ENCODE measurements at regions not wholly inside any gene's neighbourhood (a gene's known extent, or its start where the extent isn't known, plus 50 kb on each side); places are given as distances from the start of the nearest gene placed in this dataset.

DNA sequence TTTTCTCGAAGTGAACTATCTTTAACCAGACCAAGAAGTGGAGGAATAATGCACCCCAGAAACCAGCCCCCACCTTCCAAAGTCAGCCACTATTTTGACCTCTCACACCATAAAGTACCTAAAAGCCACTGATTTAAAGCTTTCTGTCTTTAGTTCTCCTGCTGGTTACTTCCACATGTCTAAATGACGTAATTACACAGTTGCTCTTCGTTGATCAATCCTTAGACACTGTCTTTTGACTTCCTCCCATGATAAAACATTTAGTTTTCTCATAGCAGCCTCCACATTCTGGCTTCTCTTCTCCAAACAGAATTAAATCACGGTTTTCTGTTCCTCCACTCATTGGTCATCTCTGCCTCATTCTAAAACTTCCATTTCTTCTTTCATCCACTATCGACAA is 294.4 kb upstream of the N4BP1 start:
- TF ChIP-seq, protein P1, sequence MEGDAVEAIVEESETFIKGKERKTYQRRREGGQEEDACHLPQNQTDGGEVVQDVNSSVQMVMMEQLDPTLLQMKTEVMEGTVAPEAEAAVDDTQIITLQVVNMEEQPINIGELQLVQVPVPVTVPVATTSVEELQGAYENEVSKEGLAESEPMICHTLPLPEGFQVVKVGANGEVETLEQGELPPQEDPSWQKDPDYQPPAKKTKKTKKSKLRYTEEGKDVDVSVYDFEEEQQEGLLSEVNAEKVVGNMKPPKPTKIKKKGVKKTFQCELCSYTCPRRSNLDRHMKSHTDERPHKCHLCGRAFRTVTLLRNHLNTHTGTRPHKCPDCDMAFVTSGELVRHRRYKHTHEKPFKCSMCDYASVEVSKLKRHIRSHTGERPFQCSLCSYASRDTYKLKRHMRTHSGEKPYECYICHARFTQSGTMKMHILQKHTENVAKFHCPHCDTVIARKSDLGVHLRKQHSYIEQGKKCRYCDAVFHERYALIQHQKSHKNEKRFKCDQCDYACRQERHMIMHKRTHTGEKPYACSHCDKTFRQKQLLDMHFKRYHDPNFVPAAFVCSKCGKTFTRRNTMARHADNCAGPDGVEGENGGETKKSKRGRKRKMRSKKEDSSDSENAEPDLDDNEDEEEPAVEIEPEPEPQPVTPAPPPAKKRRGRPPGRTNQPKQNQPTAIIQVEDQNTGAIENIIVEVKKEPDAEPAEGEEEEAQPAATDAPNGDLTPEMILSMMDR (IDR thresholded peaks at IDR 0.05): no peak
- H3K27me3 ChIP-seq (ENCODE audit: insufficient read depth in 3 of 3, low read length in 2 of 3): peaks cover 0 to 23% (median 0%) of the 10 kb centered on the region in 3 donors
- no peak for DNase-seq
- no peak for ATAC-seq
- H3K4me3 ChIP-seq: no peak overlapping the region
- H3K27ac ChIP-seq: no peak overlapping the region
- WGBS, 3 donors: 59 to 62% (median 59%) methylated on average over 5 of the region's 5 CpGs
- H3K36me3 ChIP-seq (ENCODE audit: insufficient read depth in 1 of 2, low read depth in 1 of 2): no peaks in the 10 kb centered on the region
- no peaks in the 10 kb centered on the region for H3K9me3 ChIP-seq
- intact Hi-C loops (cut with DNase I): no loop called here
- no peaks in the 10 kb centered on the region for H3K4me1 ChIP-seq

DNA sequence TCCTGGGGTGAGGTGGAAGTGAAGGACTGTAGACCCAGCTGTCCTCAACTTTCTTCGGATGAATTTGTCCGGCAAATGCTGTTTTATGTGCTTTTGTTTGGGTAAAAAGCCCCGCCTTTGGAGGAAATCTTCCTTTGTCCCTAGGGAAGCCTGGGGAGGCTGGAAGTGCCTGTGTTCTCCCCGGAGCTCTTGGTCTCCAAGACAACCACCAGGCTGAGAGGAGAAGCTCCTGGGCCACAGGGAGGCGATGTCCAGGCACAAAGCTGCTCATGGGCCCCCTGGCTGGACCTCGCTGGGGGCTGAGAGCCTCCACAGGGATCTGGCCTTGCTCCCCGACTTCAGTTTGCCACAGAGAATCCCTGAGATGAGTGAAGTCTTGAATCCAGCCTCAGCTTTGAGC is 293.1 kb upstream of the N4BP1 start:
- no peak for ATAC-seq
- no peak overlapping the region for H3K4me3 ChIP-seq
- WGBS, 3 donors: 27 to 33% (median 30%) methylated on average over 7 of the region's 7 CpGs
- no peaks in the 10 kb centered on the region for H3K4me1 ChIP-seq
- DNase-seq: no peak
- intact Hi-C loops (cut with DNase I): no loop called here
- TF ChIP-seq, protein P1 (IDR thresholded peaks at IDR 0.05): no peak
- H3K27me3 ChIP-seq (ENCODE audit: insufficient read depth in 3 of 3, low read length in 2 of 3): peaks cover 0 to 23% (median 0%) of the 10 kb centered on the region in 3 donors
- H3K27ac ChIP-seq: no peak overlapping the region
- no peaks in the 10 kb centered on the region for H3K36me3 ChIP-seq (ENCODE audit: insufficient read depth in 1 of 2, low read depth in 1 of 2)
- H3K9me3 ChIP-seq: no peaks in the 10 kb centered on the region

DNA sequence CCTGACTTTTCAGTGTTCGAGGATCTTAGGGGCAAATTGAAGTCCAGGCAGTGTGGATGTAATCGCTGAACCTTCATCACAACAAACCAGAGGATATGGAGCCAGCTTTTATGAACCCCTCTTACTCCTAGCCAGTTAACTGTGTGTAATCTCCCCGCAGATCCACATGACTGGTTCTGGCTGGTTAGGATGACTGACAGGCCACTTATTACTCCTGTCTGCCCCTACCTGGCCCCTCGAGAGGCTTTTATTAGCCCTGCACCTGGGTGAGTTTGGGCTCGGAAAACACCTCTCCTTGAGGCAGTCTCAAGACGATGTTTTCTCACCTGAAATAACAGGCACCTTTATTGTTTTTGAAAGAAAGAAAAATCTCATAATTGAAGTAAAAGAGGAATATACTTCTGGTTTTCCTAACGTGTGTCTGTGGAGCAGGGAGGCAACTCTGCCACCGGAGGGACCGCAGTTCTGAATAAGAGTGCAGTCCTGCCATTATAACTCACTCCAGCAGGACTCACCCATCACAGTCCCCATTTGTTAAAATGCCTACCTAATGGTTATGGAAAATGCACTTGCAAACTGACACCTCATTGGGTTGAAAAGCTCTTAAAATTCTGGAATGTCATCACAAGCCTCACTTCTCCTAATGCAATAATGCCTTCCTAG is 291.9 kb upstream of the N4BP1 start:
- 46 to 50% (median 47%) methylated on average over 9 of the region's 9 CpGs for WGBS, 3 donors
- H3K9me3 ChIP-seq: no peaks in the 10 kb centered on the region
- no peak for ATAC-seq
- no peak overlapping the region for H3K4me3 ChIP-seq
- intact Hi-C loops (cut with DNase I): no loop called here
- DNase-seq: no peak
- TF ChIP-seq, protein P1 (IDR thresholded peaks at IDR 0.05): no peak
- peaks cover 0 to 23% (median 0%) of the 10 kb centered on the region in 3 donors for H3K27me3 ChIP-seq (ENCODE audit: insufficient read depth in 3 of 3, low read length in 2 of 3)
- H3K36me3 ChIP-seq (ENCODE audit: insufficient read depth in 1 of 2, low read depth in 1 of 2): no peaks in the 10 kb centered on the region
- no peaks in the 10 kb centered on the region for H3K4me1 ChIP-seq
- H3K27ac ChIP-seq: no peak overlapping the region

DNA sequence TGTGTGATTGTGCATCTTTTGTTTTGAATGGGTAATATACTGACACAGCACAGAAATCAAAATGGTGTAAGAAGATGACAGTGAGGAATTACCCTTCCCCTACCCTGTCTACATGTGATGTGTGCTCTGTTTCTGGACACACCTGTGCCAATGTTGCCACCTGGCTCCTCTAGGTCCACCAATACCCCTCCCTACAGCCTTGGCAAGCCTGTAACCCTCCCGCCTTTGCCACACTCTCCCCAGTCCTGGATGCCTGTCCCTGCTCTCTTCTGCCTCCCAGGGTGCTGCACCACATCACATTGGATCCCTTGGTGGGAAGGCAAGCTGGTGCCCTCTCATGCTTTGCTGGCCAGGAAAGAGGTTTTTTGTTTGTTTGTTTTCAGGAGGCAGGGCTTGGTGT is 289.5 kb upstream of the N4BP1 start:
- intact Hi-C loops (cut with DNase I): no loop called here
- WGBS, 3 donors: 52 to 75% (median 73%) methylated on average over 1 of the region's 1 CpG
- Histone ChIP-seq H3K4me3 (no peak overlapping the region), H3K4me1 (no peaks in the 10 kb centered on the region), H3K27ac (no peak overlapping the region), H3K36me3 (ENCODE audit: insufficient read depth in 1 of 2, low read depth in 1 of 2) (no peaks in the 10 kb centered on the region), H3K27me3 (ENCODE audit: insufficient read depth in 3 of 3, low read length in 2 of 3) (peaks cover 0 to 16% (median 3%) of the 10 kb centered on the region in 3 donors), H3K9me3 (no peaks in the 10 kb centered on the region)
- ATAC-seq: no peak
- TF ChIP-seq, protein P1 (IDR thresholded peaks at IDR 0.05): no peak
- no peak for DNase-seq

DNA sequence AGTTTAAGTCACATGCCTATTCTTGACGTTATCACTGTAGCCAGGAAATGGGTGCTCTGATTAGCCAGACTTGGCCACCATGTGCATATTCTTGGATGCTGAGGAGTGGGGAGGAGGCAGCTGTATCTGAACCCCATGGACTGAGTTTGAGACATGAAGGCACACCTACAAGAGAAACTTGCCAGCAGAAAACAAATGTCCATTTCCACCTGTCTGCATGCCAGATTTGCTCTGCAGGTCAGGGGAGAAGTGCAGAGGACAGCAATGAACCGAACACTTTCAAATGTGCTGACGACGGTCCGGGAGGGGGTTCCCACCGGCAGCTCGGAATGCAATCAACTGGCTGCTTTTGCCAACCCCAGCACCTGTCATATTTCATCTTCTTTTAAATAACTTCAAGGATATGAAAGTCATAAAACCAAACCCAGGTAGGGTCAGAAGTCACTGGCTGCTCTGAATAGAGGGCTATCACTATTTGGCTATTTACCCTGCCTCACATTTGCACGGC is 287.8 kb upstream of the N4BP1 start:
- no peaks in the 10 kb centered on the region for H3K36me3 ChIP-seq (ENCODE audit: insufficient read depth in 1 of 2, low read depth in 1 of 2)
- ATAC-seq: no peak
- no peak overlapping the region for H3K4me3 ChIP-seq
- 31 to 42% (median 37%) methylated on average over 8 of the region's 8 CpGs for WGBS, 3 donors
- H3K27ac ChIP-seq: no peak overlapping the region
- H3K27me3 ChIP-seq (ENCODE audit: insufficient read depth in 3 of 3, low read length in 2 of 3): peaks cover 0 to 10% (median 3%) of the 10 kb centered on the region in 3 donors
- H3K9me3 ChIP-seq: no peaks in the 10 kb centered on the region
- DNase-seq: no peak
- no peaks in the 10 kb centered on the region for H3K4me1 ChIP-seq
- TF ChIP-seq, protein P1 (IDR thresholded peaks at IDR 0.05): no peak
- intact Hi-C loops (cut with DNase I): no loop called here

All from psoas muscle (tissue), 7 donors.